Neuronal stem cell (in vitro differentiated cells): ENCODE measurements at regions not wholly inside any gene's neighbourhood (a gene's known extent, or its start where the extent isn't known, plus 50 kb on each side); places are given as distances from the start of the nearest gene placed in this dataset.
"Not testable (repeated sequence)": the region's sequence is repeated elsewhere in the genome, so short reads cannot be mapped to it uniquely, and the experiment has no call there.

Experiments used
- DNase-seq: peaks from one replicate; pipeline ENCODE4 v3.0.0-alpha.2; 2013; ENCODE audit warnings: low spot score
- H2AFZ ChIP-seq: one replicate; pipeline ENCODE4 v1.6.1; 2013; ENCODE audit warnings: mild to moderate bottlenecking, low read length, inconsistent platforms
- H2AK5ac ChIP-seq: 2 replicates; pipeline ENCODE4 v1.6.1; 2013; ENCODE audit warnings: low read depth, mild to moderate bottlenecking, inconsistent platforms, low read length, moderate library complexity, mixed read lengths
- H2BK120ac ChIP-seq: 2 replicates; pipeline ENCODE4 v1.6.1; 2013; ENCODE audit warnings: low read depth, mild to moderate bottlenecking, inconsistent platforms, low read length, moderate library complexity, mixed read lengths
- H2BK12ac ChIP-seq: one replicate; pipeline ENCODE4 v1.6.1; 2013; ENCODE audit warnings: low read length, inconsistent platforms
- H2BK15ac ChIP-seq: 2 replicates; pipeline ENCODE4 v1.6.1; 2013; ENCODE audit warnings: mild to moderate bottlenecking, low read length, inconsistent platforms, mixed read lengths
- H2BK5ac ChIP-seq: one replicate; pipeline ENCODE4 v1.6.1; 2013; ENCODE audit warnings: inconsistent platforms, mild to moderate bottlenecking, low read length, moderate library complexity
- H3K14ac ChIP-seq: one replicate; pipeline ENCODE4 v1.6.1; 2013; ENCODE audit warnings: low read length, inconsistent platforms
- H3K18ac ChIP-seq: 2 replicates; pipeline ENCODE4 v1.6.1; 2013; ENCODE audit warnings: low read length, inconsistent platforms
- H3K23ac ChIP-seq: 2 replicates; pipeline ENCODE4 v1.6.1; 2013; ENCODE audit warnings: low read depth, mild to moderate bottlenecking, mixed read lengths, low read length, inconsistent platforms; ENCODE audit not compliant: poor library complexity
- H3K27ac ChIP-seq: replicated peaks from 3 replicates; pipeline ENCODE4 v1.5.1; 2013; ENCODE audit warnings: low read length, inconsistent platforms
- H3K27me3 ChIP-seq, 3 experiments: 2 replicates each; pipeline ENCODE4 v1.6.1; 2013; ENCODE audit warnings: low read length in 3 of 3, mild to moderate bottlenecking in 2 of 3, inconsistent platforms in 1 of 3, low read depth in 1 of 3, mixed read lengths in 1 of 3, moderate library complexity in 1 of 3; ENCODE audit not compliant: control insufficient read depth in 3 of 3, insufficient read depth in 3 of 3
- H3K36me3 ChIP-seq, 2 donors: replicated peaks in 1 of 2; 2 replicates each; pipeline ENCODE4 v1.6.1; 2013; ENCODE audit warnings: low read length in 2 of 2; ENCODE audit not compliant: control insufficient read depth in 2 of 2, insufficient read depth in 2 of 2
- H3K4ac ChIP-seq: 2 replicates; pipeline ENCODE4 v1.6.1; 2013; ENCODE audit warnings: inconsistent platforms, mild to moderate bottlenecking, low read length, moderate library complexity
- H3K4me1 ChIP-seq, 2 donors: 1 replicate in 1 of 2; 2 replicates in 1 of 2; pipeline ENCODE4 v1.6.1; 2013; ENCODE audit warnings: low read length in 2 of 2, low read depth in 1 of 2; ENCODE audit not compliant: control insufficient read depth in 2 of 2, insufficient read depth in 1 of 2
- H3K4me2 ChIP-seq: one replicate; pipeline ENCODE4 v1.6.1; 2013; ENCODE audit warnings: mild to moderate bottlenecking, low read length, inconsistent platforms; ENCODE audit not compliant: insufficient read depth, poor library complexity, severe bottlenecking
- H3K4me3 ChIP-seq, 2 donors: 2 replicates each; pipeline ENCODE4 v1.5.1; 2013; ENCODE audit warnings: low read length in 2 of 2, mild to moderate bottlenecking in 2 of 2, inconsistent platforms in 1 of 2, moderate library complexity in 1 of 2
- H3K79me1 ChIP-seq: one replicate; pipeline ENCODE4 v1.6.1; 2013; ENCODE audit warnings: low read depth, mild to moderate bottlenecking, inconsistent platforms, low read length, moderate library complexity
- H3K9ac ChIP-seq: one replicate; pipeline ENCODE4 v1.6.1; 2013; ENCODE audit warnings: mild to moderate bottlenecking, low read depth, low read length, inconsistent platforms; ENCODE audit not compliant: poor library complexity
- H3K9me3 ChIP-seq, 2 donors: replicated peaks in 1 of 2; 2 replicates each; pipeline versions ENCODE3 to v1.6.1; 2013; ENCODE audit warnings: low read length in 2 of 2, mild to moderate bottlenecking in 2 of 2, inconsistent platforms in 1 of 2, low read depth in 1 of 2, mixed read lengths in 1 of 2, moderate library complexity in 1 of 2; ENCODE audit not compliant: control insufficient read depth in 2 of 2, insufficient read depth in 1 of 2
- H4K8ac ChIP-seq: one replicate; pipeline ENCODE4 v1.6.1; 2013; ENCODE audit warnings: low read depth, mild to moderate bottlenecking, inconsistent platforms, low read length, moderate library complexity
- H4K91ac ChIP-seq: one replicate; pipeline ENCODE4 v1.6.1; 2013; ENCODE audit warnings: low read length, low read depth, mild to moderate bottlenecking, inconsistent platforms; ENCODE audit not compliant: poor library complexity
- WGBS, 2 donors: extraction: QIAGEN DNeasy Blood & Tissue Kit; methylation state at CpG; one replicate each; pipeline ENCODE4 v1.1.7; 2013; ENCODE audit warnings: missing lambda C conversion rate in 2 of 2, mixed read lengths in 1 of 2; ENCODE audit not compliant: insufficient read length in 2 of 2, insufficient replicate concordance in 1 of 2; ENCODE audit errors: extremely low coverage in 2 of 2; 5-methylcytosine and 5-hydroxymethylcytosine counted together

DNA sequence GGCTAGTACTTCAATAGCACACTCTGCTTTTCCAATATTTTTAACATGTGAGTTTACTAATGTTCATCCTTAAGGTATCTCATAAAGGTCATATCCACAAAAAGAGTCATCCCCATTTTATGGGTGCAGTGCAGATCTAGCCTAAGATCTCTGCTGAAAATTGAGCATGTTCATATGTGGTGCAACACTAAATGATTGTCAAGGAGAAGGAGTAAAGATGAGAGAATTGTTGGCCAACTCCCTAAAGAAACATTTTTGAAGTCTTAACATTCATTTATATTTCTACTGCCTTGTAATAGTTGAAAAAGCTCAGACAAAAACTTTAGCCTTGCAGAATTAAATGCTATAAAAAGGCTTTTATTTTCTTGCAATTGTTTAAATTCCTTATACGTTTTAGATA lies 1159.6 kb downstream of the TBL1XR1 start:
- H2BK5ac ChIP-seq = no peak overlapping the region
- no peak overlapping the region for H2BK120ac ChIP-seq

DNA sequence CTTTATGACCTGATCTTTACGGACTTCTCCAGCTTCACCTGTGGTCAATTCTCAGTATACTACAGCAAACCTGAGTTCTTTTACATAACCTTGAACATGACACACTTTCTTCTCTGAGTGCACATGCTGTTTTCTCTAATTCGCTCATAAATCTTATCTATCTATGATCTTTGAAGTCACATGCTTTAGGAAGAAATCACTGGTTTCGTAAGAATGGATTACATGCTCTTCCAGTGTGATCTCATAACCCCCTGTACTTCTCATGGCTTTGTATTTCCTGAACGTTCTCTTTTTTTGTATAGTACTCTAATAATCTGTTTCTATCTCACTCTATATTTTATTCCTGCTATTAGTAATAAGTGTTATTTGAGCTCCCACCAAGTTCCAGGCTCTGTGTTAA lies 1165.2 kb downstream of the TBL1XR1 start:
- H3K27me3 ChIP-seq = no peaks in the 10 kb centered on the region
- no CpG with 5 or more reads among the region's 4 CpGs for WGBS, 2 donors
- H3K9me3 ChIP-seq = peaks cover 0 to 5% of the 10 kb centered on the region in 2 donors
- H3K9ac ChIP-seq = no peak overlapping the region
- no peaks in the 10 kb centered on the region for H3K4me1 ChIP-seq
- H3K14ac ChIP-seq = no peak overlapping the region
- no peak overlapping the region for H2BK12ac ChIP-seq
- no peak overlapping the region for H2BK5ac ChIP-seq
- no peak overlapping the region for H2BK15ac ChIP-seq
- no peaks in the 10 kb centered on the region for H3K36me3 ChIP-seq
- H3K4me2 ChIP-seq = no peak overlapping the region
- H3K4ac ChIP-seq = no peak overlapping the region
- H2BK120ac ChIP-seq = no peak overlapping the region
- H3K79me1 ChIP-seq = no peaks in the 10 kb centered on the region
- no peak overlapping the region for H3K23ac ChIP-seq
- no peak overlapping the region for H2AK5ac ChIP-seq
- no peak overlapping the region for H3K27ac ChIP-seq
- H2AFZ ChIP-seq = no peak overlapping the region
- no peak for DNase-seq
- no peak overlapping the region for H4K8ac ChIP-seq
- no peak overlapping the region for H4K91ac ChIP-seq
- no peak overlapping the region for H3K18ac ChIP-seq
- no peak overlapping the region for H3K4me3 ChIP-seq

More for the DNA sequence above, 1159.6 kb downstream of the TBL1XR1 start:
- Histone ChIP-seq H3K4me2 (no peak overlapping the region), H3K18ac (no peak overlapping the region), H2AFZ (no peak overlapping the region), H4K91ac (no peak overlapping the region), H3K14ac (no peak overlapping the region), H3K9me3 (peaks cover 0 to 5% of the 10 kb centered on the region in 2 donors), H2AK5ac (no peak overlapping the region), H3K9ac (no peak overlapping the region), H2BK15ac (no peak overlapping the region), H3K27ac (no peak overlapping the region), H3K4ac (no peak overlapping the region), H3K79me1 (no peaks in the 10 kb centered on the region), H3K27me3 (no peaks in the 10 kb centered on the region), H3K4me3 (no peak overlapping the region), H2BK12ac (no peak overlapping the region), H3K23ac (no peak overlapping the region), H3K4me1 (no peaks in the 10 kb centered on the region), H4K8ac (no peak overlapping the region), H3K36me3 (no peaks in the 10 kb centered on the region)
- DNase-seq = no peak
- WGBS, 2 donors = no CpG with 5 or more reads among the region's 1 CpG

DNA sequence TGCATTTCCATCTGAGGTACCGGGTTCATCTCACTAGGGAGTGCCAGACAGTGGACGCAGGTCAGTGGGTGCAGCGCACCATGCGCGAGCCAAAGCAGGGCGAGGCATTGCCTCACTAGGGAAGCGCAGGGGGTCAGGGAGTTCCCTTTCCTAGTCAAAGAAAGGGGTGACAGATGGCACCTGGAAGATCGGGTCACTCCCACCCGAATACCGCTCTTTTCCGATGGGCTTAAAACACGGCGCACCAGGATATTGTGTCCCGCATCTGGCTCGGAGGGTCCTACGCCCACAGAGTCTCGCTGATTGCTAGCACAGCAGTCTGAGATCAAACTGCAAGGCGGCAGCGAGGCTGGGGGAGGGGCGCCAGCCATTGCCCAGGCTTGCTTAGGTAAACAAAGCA lies 1157.1 kb downstream of the NAALADL2 start:
- H2BK120ac ChIP-seq, H4K8ac ChIP-seq, H3K9me3 ChIP-seq, H3K36me3 ChIP-seq, H2AK5ac ChIP-seq, DNase-seq, H3K4me2 ChIP-seq, H2AFZ ChIP-seq, H3K23ac ChIP-seq, H2BK12ac ChIP-seq, H3K27me3 ChIP-seq, H3K18ac ChIP-seq, H3K79me1 ChIP-seq, H3K4me1 ChIP-seq, H3K4me3 ChIP-seq, H3K27ac ChIP-seq, H3K9ac ChIP-seq, H4K91ac ChIP-seq, H3K14ac ChIP-seq, H2BK5ac ChIP-seq, H2BK15ac ChIP-seq, H3K4ac ChIP-seq: not testable (repeated sequence)
- WGBS, 2 donors = no CpG with 5 or more reads among the region's 20 CpGs

DNA sequence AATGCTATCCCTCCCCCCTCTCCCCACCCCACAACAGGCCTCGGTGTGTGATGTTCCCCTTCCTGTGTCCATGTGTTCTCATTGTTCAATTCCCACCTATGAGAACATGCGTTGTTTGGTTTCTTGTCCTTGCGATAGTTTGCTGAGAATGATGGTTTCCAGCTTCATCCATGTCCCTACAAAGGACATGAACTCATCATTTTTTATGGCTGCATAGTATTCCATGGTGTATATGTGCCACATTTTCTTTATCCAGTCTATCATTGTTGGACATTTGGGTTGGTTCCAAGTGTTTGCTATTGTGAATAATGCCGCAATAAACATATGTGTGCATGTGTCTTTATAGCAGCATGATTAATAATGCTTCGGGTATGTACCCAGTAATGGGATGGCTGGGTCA lies 1156.1 kb downstream of the NAALADL2 start:
- not testable (repeated sequence) for H2AK5ac ChIP-seq, H2BK120ac ChIP-seq, DNase-seq, H3K14ac ChIP-seq, H3K27ac ChIP-seq, H3K18ac ChIP-seq, H3K4me1 ChIP-seq, H3K4ac ChIP-seq, H3K23ac ChIP-seq, H3K9ac ChIP-seq, H3K4me3 ChIP-seq, H3K27me3 ChIP-seq, H2AFZ ChIP-seq, H2BK12ac ChIP-seq, H3K79me1 ChIP-seq, H2BK15ac ChIP-seq, H2BK5ac ChIP-seq, H3K9me3 ChIP-seq, H3K4me2 ChIP-seq, H3K36me3 ChIP-seq, H4K8ac ChIP-seq, H4K91ac ChIP-seq
- no CpG with 5 or more reads among the region's 5 CpGs for WGBS, 2 donors
